ENCODE measurements at regions not wholly inside any gene's neighbourhood (a gene's known extent, or its start where the extent isn't known, plus 50 kb on each side); places are given as distances from the start of the nearest gene placed in this dataset.

DNA sequence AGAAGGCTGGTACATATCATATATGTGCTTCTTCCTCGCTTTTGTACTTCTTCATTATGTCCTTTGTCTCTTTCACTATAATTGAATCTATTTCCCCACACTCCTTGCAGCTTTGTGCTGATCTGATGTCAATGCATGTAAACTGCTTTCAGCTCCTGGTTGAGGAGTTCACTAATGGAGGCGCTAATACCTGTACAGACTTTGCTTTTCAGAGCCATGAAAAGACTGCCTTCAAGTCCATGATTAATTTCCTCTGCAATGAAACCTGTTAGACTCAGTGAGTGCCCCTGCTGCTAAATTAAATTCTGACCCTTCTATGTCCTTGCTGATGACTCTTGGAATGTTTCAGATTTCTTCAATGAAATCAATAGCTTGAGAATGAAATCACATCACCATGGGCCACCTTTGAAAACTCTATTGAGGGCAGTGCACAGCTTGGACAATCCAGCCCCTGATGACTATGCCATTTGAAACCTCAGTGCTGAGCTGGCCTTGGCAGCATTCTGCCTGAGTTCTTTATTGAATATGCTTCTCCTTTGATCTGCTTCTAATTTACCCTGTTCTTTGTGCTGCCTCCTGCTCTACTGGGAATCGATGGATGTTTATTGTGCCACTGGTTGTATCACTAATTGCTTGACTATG is 358.2 kb upstream of the DMAC1 start:
- TF ChIP-seq POLR2A (IDR thresholded peaks at IDR 0.05; ENCODE audit: low read depth), result no peak
- TF ChIP-seq, protein P1, sequence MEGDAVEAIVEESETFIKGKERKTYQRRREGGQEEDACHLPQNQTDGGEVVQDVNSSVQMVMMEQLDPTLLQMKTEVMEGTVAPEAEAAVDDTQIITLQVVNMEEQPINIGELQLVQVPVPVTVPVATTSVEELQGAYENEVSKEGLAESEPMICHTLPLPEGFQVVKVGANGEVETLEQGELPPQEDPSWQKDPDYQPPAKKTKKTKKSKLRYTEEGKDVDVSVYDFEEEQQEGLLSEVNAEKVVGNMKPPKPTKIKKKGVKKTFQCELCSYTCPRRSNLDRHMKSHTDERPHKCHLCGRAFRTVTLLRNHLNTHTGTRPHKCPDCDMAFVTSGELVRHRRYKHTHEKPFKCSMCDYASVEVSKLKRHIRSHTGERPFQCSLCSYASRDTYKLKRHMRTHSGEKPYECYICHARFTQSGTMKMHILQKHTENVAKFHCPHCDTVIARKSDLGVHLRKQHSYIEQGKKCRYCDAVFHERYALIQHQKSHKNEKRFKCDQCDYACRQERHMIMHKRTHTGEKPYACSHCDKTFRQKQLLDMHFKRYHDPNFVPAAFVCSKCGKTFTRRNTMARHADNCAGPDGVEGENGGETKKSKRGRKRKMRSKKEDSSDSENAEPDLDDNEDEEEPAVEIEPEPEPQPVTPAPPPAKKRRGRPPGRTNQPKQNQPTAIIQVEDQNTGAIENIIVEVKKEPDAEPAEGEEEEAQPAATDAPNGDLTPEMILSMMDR (IDR thresholded peaks at IDR 0.05), result no peak
- TF ChIP-seq POLR2AphosphoS5 (IDR thresholded peaks at IDR 0.05), result no peak
